B cell (primary cell): ENCODE measurements at regions not wholly inside any gene's neighbourhood (a gene's known extent, or its start where the extent isn't known, plus 50 kb on each side); places are given as distances from the start of the nearest gene placed in this dataset.

Source experiments
- ATAC-seq: fragments of 200-7000 bp; cut with Tn5 transposase; one replicate; pipeline ENCODE4 v1.10.0; 2021; ENCODE audit warnings: low read depth, mild to moderate bottlenecking, moderate number of reproducible peaks, moderate library complexity
- CTCF ChIA-PET: fragments of 350-600 bp; sonication (Branson Sonifier 250); formaldehyde crosslinking; loops from one replicate; lab custom pipeline; 2021; ENCODE audit warnings: antibody characterized with exemption, inconsistent platforms; lab: Charles Lee
- POLR2A ChIA-PET: fragments of 350-600 bp; sonication (Branson Sonifier 250); formaldehyde crosslinking; loops from one replicate; lab custom pipeline; 2021; ENCODE audit warnings: antibody characterized with exemption; lab: Charles Lee
- DNase-seq: peaks from one replicate; pipeline ENCODE4 v3.0.0; 2013
- H2AFZ ChIP-seq: 2 replicates; pipeline ENCODE4 v1.6.1; 2012; ENCODE audit warnings: mild to moderate bottlenecking, low read depth, low read length; ENCODE audit not compliant: insufficient read depth, poor library complexity, severe bottlenecking
- H3K27ac ChIP-seq, 2 donors: 1 replicate in 1 of 2; 2 replicates in 1 of 2; pipeline ENCODE4 v1.5.1; 2012 to 2013; ENCODE audit warnings: low read length in 2 of 2, mild to moderate bottlenecking in 2 of 2, moderate library complexity in 1 of 2
- H3K27me3 ChIP-seq, 4 experiments: fragments of 200-600 bp in 1 of 4; sonication (generic) in 1 of 4; replicated peaks in 1 of 4; 1 replicate in 2 of 4; 2 replicates in 2 of 4; pipeline versions ENCODE4 v1.6.1 to v1.7.0; 2013 to 2016; ENCODE audit warnings: low read length in 3 of 4, mild to moderate bottlenecking in 2 of 4, mixed read lengths in 1 of 4, moderate library complexity in 1 of 4; ENCODE audit not compliant: insufficient read depth in 4 of 4, control insufficient read depth in 3 of 4; ENCODE audit errors: control extremely low read depth in 1 of 4
- H3K36me3 ChIP-seq, 2 experiments: replicated peaks in 1 of 2; 1 replicate in 1 of 2; 2 replicates in 1 of 2; pipeline versions ENCODE4 v1.6.1 to v1.7.1; 2013; ENCODE audit warnings: low read length in 1 of 2; ENCODE audit not compliant: insufficient read depth in 2 of 2, control insufficient read depth in 1 of 2; ENCODE audit errors: control extremely low read depth in 1 of 2, extremely low read depth in 1 of 2
- H3K4me1 ChIP-seq, 2 donors: fragments of 200-600 bp in 1 of 2; sonication (generic) in 1 of 2; 1 replicate in 1 of 2; 2 replicates in 1 of 2; pipeline versions ENCODE4 v1.5.1 to v1.6.1; 2013 to 2017; ENCODE audit warnings: low read length in 2 of 2; ENCODE audit not compliant: control insufficient read depth in 2 of 2, insufficient read depth in 2 of 2
- H3K4me2 ChIP-seq: replicated peaks from 2 replicates; pipeline ENCODE3; 2012; ENCODE audit warnings: mild to moderate bottlenecking, low read depth, low read length; ENCODE audit not compliant: poor library complexity, severe bottlenecking
- H3K4me3 ChIP-seq, 5 experiments: fragments of 200-600 bp in 1 of 5; sonication (generic) in 1 of 5; 1 replicate in 3 of 5; 2 replicates in 2 of 5; pipeline versions ENCODE4 v1.5.1 to v1.7.0; 2011 to 2016; ENCODE audit warnings: low read length in 4 of 5, mild to moderate bottlenecking in 4 of 5, low read depth in 2 of 5, control low read depth in 1 of 5, moderate library complexity in 1 of 5; ENCODE audit not compliant: insufficient read depth in 1 of 5; ENCODE audit errors: control extremely low read depth in 1 of 5, extremely low read depth in 1 of 5
- H3K79me2 ChIP-seq: fragments of 200-600 bp; sonication (generic); one replicate; pipeline ENCODE4 v1.6.0; 2016; ENCODE audit warnings: low read length; ENCODE audit not compliant: control insufficient read depth, insufficient read depth
- H3K9ac ChIP-seq: fragments of 200-600 bp; sonication (generic); 2 replicates; pipeline ENCODE4 v1.6.1; 2017; ENCODE audit warnings: mild to moderate bottlenecking, low read length, moderate library complexity
- H3K9me3 ChIP-seq, 3 donors: one replicate each; pipeline versions ENCODE4 v1.6.1 to v1.7.1; 2013; ENCODE audit warnings: low read length in 2 of 3; ENCODE audit not compliant: control insufficient read depth in 2 of 3, insufficient read depth in 1 of 3; ENCODE audit errors: control extremely low read depth in 1 of 3
- H4K20me1 ChIP-seq: 2 replicates; pipeline ENCODE4 v1.6.0; 2012; ENCODE audit warnings: mild to moderate bottlenecking, low read length; ENCODE audit not compliant: insufficient read depth, control insufficient read depth, poor library complexity, severe bottlenecking
- H3K27ac Mint-ChIP-seq: one replicate; pipeline ENCODE4 v1.8.0; 2021; ENCODE audit warnings: mixed read lengths
- H3K27me3 Mint-ChIP-seq: one replicate; pipeline ENCODE4 v1.8.0; 2021; ENCODE audit warnings: mixed read lengths
- H3K4me1 Mint-ChIP-seq: one replicate; pipeline ENCODE4 v1.8.0; 2021; ENCODE audit warnings: mixed read lengths
- H3K4me3 Mint-ChIP-seq: one replicate; pipeline ENCODE4 v1.8.0; 2021; ENCODE audit warnings: mixed read lengths
- H3K9me3 Mint-ChIP-seq: one replicate; pipeline ENCODE4 v1.8.0; 2022; ENCODE audit warnings: mixed read lengths; ENCODE audit not compliant: insufficient read depth
- EZH2 ChIP-seq: IDR thresholded peaks from 2 replicates; pipeline ENCODE4 v1.6.1; 2012; ENCODE audit warnings: borderline replicate concordance, low read depth, mild to moderate bottlenecking, moderate library complexity, low read length; ENCODE audit not compliant: insufficient read depth, poor library complexity, severe bottlenecking
- WGBS: methylation state at CpG from one replicate; pipeline ENCODE4 v1.1.5; 2013; ENCODE audit warnings: missing lambda C conversion rate; ENCODE audit not compliant: insufficient coverage; 5-methylcytosine and 5-hydroxymethylcytosine counted together
- intact Hi-C: fragments of 100-400 bp; cut with micrococcal nuclease; formaldehyde crosslinking; loops from one replicate; pipeline ENCODE4 v1.10.0; 2022
- TF ChIP-seq, protein P1 (sequence below): fragments of 200-600 bp; IDR thresholded peaks from one replicate; pipeline ENCODE4 v1.8.0; 2022; ENCODE audit warnings: antibody characterized with exemption, mild to moderate bottlenecking

DNA sequence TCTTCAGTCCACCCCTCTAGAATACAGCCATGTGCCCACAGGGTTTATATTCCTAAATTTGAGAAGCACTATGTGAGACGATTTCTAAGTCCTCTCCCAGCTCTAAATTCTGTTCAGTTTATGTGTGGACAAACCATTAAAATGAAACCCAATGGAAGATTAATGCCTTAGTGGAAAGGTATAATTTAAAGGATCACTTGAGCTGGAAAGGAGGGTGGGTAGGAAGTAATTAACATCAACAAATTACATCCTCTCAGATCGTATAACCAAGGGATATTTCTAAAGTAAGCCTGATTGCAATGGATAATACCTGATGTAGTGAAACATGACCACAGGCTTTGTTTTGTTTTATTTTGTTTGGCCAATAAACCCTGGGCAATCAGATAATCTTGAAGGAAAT lies 511.0 kb upstream of the COBL start:
- no peak overlapping the region for H3K4me2 ChIP-seq
- no peak overlapping the region for H3K4me3 Mint-ChIP-seq
- no peak for ATAC-seq
- H3K27ac Mint-ChIP-seq: no peak overlapping the region
- no peaks in the 10 kb centered on the region for H3K79me2 ChIP-seq
- no peaks in the 10 kb centered on the region for H3K4me1 Mint-ChIP-seq
- H3K9me3 Mint-ChIP-seq: peaks cover 3% of the 10 kb centered on the region
- H2AFZ ChIP-seq: no peak overlapping the region
- no peaks in the 10 kb centered on the region for H4K20me1 ChIP-seq
- no peak for DNase-seq
- no peak for TF ChIP-seq EZH2
- TF ChIP-seq, protein P1, sequence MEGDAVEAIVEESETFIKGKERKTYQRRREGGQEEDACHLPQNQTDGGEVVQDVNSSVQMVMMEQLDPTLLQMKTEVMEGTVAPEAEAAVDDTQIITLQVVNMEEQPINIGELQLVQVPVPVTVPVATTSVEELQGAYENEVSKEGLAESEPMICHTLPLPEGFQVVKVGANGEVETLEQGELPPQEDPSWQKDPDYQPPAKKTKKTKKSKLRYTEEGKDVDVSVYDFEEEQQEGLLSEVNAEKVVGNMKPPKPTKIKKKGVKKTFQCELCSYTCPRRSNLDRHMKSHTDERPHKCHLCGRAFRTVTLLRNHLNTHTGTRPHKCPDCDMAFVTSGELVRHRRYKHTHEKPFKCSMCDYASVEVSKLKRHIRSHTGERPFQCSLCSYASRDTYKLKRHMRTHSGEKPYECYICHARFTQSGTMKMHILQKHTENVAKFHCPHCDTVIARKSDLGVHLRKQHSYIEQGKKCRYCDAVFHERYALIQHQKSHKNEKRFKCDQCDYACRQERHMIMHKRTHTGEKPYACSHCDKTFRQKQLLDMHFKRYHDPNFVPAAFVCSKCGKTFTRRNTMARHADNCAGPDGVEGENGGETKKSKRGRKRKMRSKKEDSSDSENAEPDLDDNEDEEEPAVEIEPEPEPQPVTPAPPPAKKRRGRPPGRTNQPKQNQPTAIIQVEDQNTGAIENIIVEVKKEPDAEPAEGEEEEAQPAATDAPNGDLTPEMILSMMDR: no peak
- ChIA-PET CTCF (no interaction called here), POLR2A (no interaction called here)
- WGBS: no CpG with 5 or more reads among the region's 2 CpGs
- no peak overlapping the region for H3K9ac ChIP-seq
- no peaks in the 10 kb centered on the region for H3K4me1 ChIP-seq
- no peaks in the 10 kb centered on the region for H3K27me3 Mint-ChIP-seq
- H3K36me3 ChIP-seq: no peaks in the 10 kb centered on the region
- intact Hi-C loops: no loop called here
- no peaks in the 10 kb centered on the region for H3K9me3 ChIP-seq
- H3K27me3 ChIP-seq: no peaks in the 10 kb centered on the region
- no peak overlapping the region for H3K4me3 ChIP-seq
- no peak overlapping the region for H3K27ac ChIP-seq

DNA sequence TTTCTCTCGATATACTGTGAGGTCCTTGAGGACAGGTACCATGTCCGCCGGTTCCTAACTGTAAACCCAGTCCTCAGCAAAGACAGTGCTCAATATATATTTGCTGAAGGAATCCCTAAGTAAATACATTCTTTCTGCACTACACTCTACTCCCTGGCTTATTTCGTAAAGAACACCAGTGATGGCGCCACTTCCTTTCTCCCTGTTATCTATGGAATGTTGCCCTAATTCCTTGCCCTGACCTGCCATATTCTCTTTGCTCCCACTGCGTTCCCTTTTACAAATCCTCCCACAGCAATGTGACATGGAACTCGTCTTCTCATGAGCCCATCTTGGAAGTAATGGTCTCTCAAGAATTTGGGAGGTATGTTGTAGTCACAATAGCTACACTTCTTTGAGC lies 507.4 kb upstream of the COBL start:
- peaks cover 0 to under 1% (median 0%) of the 10 kb centered on the region in 3 donors for H3K9me3 ChIP-seq
- Mint-ChIP-seq H3K27me3 (no peaks in the 10 kb centered on the region), H3K9me3 (peaks cover 6% of the 10 kb centered on the region), H3K27ac (no peak overlapping the region), H3K4me1 (no peaks in the 10 kb centered on the region), H3K4me3 (no peak overlapping the region)
- ATAC-seq (no peak), DNase-seq (no peak)
- no peak overlapping the region for H3K4me3 ChIP-seq
- H3K36me3 ChIP-seq: no peaks in the 10 kb centered on the region
- H4K20me1 ChIP-seq: no peaks in the 10 kb centered on the region
- no peak overlapping the region for H3K9ac ChIP-seq
- no peaks in the 10 kb centered on the region for H3K27me3 ChIP-seq
- no peaks in the 10 kb centered on the region for H3K4me1 ChIP-seq
- H3K79me2 ChIP-seq: no peaks in the 10 kb centered on the region
- ChIA-PET POLR2A (no interaction called here), CTCF (no interaction called here)
- H3K4me2 ChIP-seq: no peak overlapping the region
- H3K27ac ChIP-seq: no peak overlapping the region
- no CpG with 5 or more reads among the region's 7 CpGs for WGBS
- no peak overlapping the region for H2AFZ ChIP-seq
- TF ChIP-seq, protein P1: no peak
- TF ChIP-seq EZH2: no peak
- intact Hi-C loops: no loop called here
